Karpas-422 (cell line): ENCODE measurements at regions not wholly inside any gene's neighbourhood (a gene's known extent, or its start where the extent isn't known, plus 50 kb on each side); places are given as distances from the start of the nearest gene placed in this dataset. TPM values are rescaled to one million over a fixed set of nuclear protein-coding genes. Genes with fewer than 3 reads are reported as not detected.

Source experiments
- DNase-seq: peaks from one replicate; pipeline ENCODE4 v3.0.0-alpha.2; 2015
- H2AFZ ChIP-seq: fragments of 200-600 bp; sonication (generic); 2 replicates; pipeline ENCODE4 v1.6.1; 2014; ENCODE audit warnings: antibody characterized with exemption, low read length, mixed read lengths
- H3K27ac ChIP-seq: fragments of 200-600 bp; sonication (generic); 2 replicates; pipeline ENCODE4 v1.5.1; 2014; ENCODE audit warnings: mild to moderate bottlenecking, low read length, moderate library complexity
- H3K27me3 ChIP-seq: fragments of 200-600 bp; sonication (generic); 2 replicates; pipeline ENCODE4 v1.6.1; 2014; ENCODE audit warnings: low read length, mixed read lengths
- H3K36me3 ChIP-seq: fragments of 200-600 bp; sonication (generic); 2 replicates; pipeline ENCODE4 v1.6.1; 2014; ENCODE audit warnings: low read length, mixed read lengths; ENCODE audit not compliant: insufficient read depth
- H3K4me1 ChIP-seq: fragments of 200-600 bp; sonication (generic); 2 replicates; pipeline ENCODE4 v1.6.1; 2014; ENCODE audit warnings: mild to moderate bottlenecking, low read length, mixed read lengths
- H3K4me2 ChIP-seq: fragments of 200-600 bp; sonication (generic); 2 replicates; pipeline ENCODE4 v1.6.1; 2014; ENCODE audit warnings: low read length, low read depth, mild to moderate bottlenecking; ENCODE audit not compliant: poor library complexity, severe bottlenecking
- H3K4me3 ChIP-seq: fragments of 200-600 bp; sonication (generic); 2 replicates; pipeline ENCODE4 v1.5.1; 2014; ENCODE audit warnings: mild to moderate bottlenecking, antibody characterized with exemption, low read length, mixed read lengths
- H3K79me2 ChIP-seq: fragments of 200-600 bp; sonication (generic); 2 replicates; pipeline ENCODE4 v1.6.1; 2014; ENCODE audit warnings: mild to moderate bottlenecking, low read length, mixed read lengths
- H3K9ac ChIP-seq: fragments of 200-600 bp; sonication (generic); 2 replicates; pipeline ENCODE4 v1.6.0; 2014; ENCODE audit warnings: low read length
- H3K9me2 ChIP-seq: fragments of 200-600 bp; sonication (generic), shearing (Covaris generic); replicated peaks from 2 replicates; pipeline ENCODE4 v1.6.0; 2014; ENCODE audit warnings: mild to moderate bottlenecking, low read length, moderate library complexity; ENCODE audit not compliant: insufficient read depth
- H3K9me3 ChIP-seq: fragments of 300-700, 200-600 bp; sonication (generic); 2 replicates; pipeline ENCODE4 v1.6.1; 2014; ENCODE audit warnings: low read length, mixed read lengths
- H4K20me1 ChIP-seq: fragments of 200-600 bp; sonication (generic); 2 replicates; pipeline ENCODE4 v1.6.1; 2014; ENCODE audit warnings: mild to moderate bottlenecking, antibody characterized with exemption, low read length, low read depth; ENCODE audit not compliant: insufficient read depth
- small RNA-seq: library from RNA; depleted of rRNA; stranded (forward); fragments of <200 nt; gene quantifications from one replicate; pipeline ENCODE3, GENCODE V24; 2014

GRCh38 chr7:131274986-131275385, 52.7 kb upstream of the MKLN1 start:
- no peak overlapping the region for H3K4me2 ChIP-seq
- no peaks in the 10 kb centered on the region for H3K4me1 ChIP-seq
- H3K36me3 ChIP-seq, result no peaks in the 10 kb centered on the region
- no peak overlapping the region for H2AFZ ChIP-seq
- H3K9ac ChIP-seq, result no peak overlapping the region
- no peak for DNase-seq
- no peaks in the 10 kb centered on the region for H4K20me1 ChIP-seq
- no peak overlapping the region for H3K4me3 ChIP-seq
- no peaks in the 10 kb centered on the region for H3K9me3 ChIP-seq
- H3K9me2 ChIP-seq, result no peaks in the 10 kb centered on the region
- H3K79me2 ChIP-seq, result no peaks in the 10 kb centered on the region
- H3K27ac ChIP-seq, result no peak overlapping the region
- H3K27me3 ChIP-seq, result no peaks in the 10 kb centered on the region

GRCh38 chr7:131276190-131276589, 51.5 kb upstream of the MKLN1 start:
- Histone ChIP-seq H3K27me3 (no peaks in the 10 kb centered on the region), H3K9me2 (no peaks in the 10 kb centered on the region), H3K4me3 (no peak overlapping the region), H3K79me2 (no peaks in the 10 kb centered on the region), H3K9me3 (no peaks in the 10 kb centered on the region), H3K36me3 (no peaks in the 10 kb centered on the region), H2AFZ (no peak overlapping the region), H3K27ac (no peak overlapping the region), H4K20me1 (no peaks in the 10 kb centered on the region), H3K4me2 (no peak overlapping the region), H3K4me1 (no peaks in the 10 kb centered on the region), H3K9ac (no peak overlapping the region)
- DNase-seq, result no peak

GRCh38 chr7:131276748-131277147, 50.9 kb upstream of the MKLN1 start:
- H3K27me3 ChIP-seq, result no peaks in the 10 kb centered on the region
- H3K9ac ChIP-seq, result no peak overlapping the region
- no peaks in the 10 kb centered on the region for H3K9me2 ChIP-seq
- no peak overlapping the region for H2AFZ ChIP-seq
- H3K27ac ChIP-seq, result no peak overlapping the region
- no peak for DNase-seq
- no peak overlapping the region for H3K4me2 ChIP-seq
- no peak overlapping the region for H3K4me3 ChIP-seq
- no peaks in the 10 kb centered on the region for H3K36me3 ChIP-seq
- H3K9me3 ChIP-seq, result no peaks in the 10 kb centered on the region
- no peaks in the 10 kb centered on the region for H3K79me2 ChIP-seq
- no peaks in the 10 kb centered on the region for H3K4me1 ChIP-seq
- no peaks in the 10 kb centered on the region for H4K20me1 ChIP-seq

Small RNA genes lying in the stretch of these regions (small RNA-seq; reads per million reads assigned to genes)
- gene AC016831.3, result not detected
- not detected for gene RNU6-1010P
